GM12801 (cell line): ENCODE measurements at regions not wholly inside any gene's neighbourhood (a gene's known extent, or its start where the extent isn't known, plus 50 kb on each side); places are given as distances from the start of the nearest gene placed in this dataset.

Source experiments
- TF ChIP-seq, protein P1 (sequence below): IDR thresholded peaks from one replicate; pipeline ENCODE4 v1.5.1; 2011; ENCODE audit warnings: control low read depth; ENCODE audit not compliant: insufficient read length; ENCODE audit errors: extremely low read depth

DNA sequence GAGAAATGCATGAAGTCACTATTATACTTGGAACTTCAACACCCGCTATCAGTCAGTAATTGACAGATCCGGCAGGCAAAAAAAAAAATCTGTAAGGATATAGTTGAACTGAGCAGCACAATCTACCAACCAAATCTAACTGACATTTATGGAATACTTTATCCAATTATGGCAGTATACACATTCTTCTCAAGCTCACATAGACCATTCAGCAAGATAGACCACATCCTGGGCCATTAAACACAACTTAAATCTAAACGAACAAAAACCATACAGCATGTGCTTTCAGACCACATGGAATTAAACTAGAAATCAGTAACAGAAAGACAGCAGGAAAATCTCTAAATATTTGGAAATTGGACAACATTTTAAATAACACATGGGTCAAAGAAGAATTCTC, 112.7 kb downstream of the MPP7 start:
- TF ChIP-seq, protein P1, sequence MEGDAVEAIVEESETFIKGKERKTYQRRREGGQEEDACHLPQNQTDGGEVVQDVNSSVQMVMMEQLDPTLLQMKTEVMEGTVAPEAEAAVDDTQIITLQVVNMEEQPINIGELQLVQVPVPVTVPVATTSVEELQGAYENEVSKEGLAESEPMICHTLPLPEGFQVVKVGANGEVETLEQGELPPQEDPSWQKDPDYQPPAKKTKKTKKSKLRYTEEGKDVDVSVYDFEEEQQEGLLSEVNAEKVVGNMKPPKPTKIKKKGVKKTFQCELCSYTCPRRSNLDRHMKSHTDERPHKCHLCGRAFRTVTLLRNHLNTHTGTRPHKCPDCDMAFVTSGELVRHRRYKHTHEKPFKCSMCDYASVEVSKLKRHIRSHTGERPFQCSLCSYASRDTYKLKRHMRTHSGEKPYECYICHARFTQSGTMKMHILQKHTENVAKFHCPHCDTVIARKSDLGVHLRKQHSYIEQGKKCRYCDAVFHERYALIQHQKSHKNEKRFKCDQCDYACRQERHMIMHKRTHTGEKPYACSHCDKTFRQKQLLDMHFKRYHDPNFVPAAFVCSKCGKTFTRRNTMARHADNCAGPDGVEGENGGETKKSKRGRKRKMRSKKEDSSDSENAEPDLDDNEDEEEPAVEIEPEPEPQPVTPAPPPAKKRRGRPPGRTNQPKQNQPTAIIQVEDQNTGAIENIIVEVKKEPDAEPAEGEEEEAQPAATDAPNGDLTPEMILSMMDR: no peak

DNA sequence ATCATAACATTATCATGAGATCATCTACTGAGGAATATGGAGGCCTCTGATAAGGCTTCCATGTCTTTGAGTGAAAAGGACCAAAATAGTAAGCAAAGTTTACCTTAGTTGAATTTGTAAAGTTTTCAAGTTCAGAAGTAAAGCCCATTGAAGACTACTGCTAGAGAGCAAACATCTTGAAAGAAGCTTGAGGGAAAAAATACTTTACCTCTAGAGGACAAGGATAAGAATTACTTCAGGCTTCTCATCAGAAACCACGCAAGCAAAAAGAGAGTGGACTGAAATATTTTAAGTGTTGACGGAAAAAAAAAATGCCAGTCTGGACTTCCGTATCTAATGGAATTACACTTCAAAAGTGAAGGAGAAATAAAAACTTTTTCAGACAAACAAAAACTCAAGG, 114.3 kb downstream of the MPP7 start:
- TF ChIP-seq, protein P1: no peak

- TF ChIP-seq, protein P1: no peak
Measured at GRCh38 chr10:28186887-28187578, 115.8 kb downstream of the MPP7 start.

- TF ChIP-seq, protein P1: no peak
Measured at GRCh38 chr10:28186461-28186860, 116.4 kb downstream of the MPP7 start.

DNA sequence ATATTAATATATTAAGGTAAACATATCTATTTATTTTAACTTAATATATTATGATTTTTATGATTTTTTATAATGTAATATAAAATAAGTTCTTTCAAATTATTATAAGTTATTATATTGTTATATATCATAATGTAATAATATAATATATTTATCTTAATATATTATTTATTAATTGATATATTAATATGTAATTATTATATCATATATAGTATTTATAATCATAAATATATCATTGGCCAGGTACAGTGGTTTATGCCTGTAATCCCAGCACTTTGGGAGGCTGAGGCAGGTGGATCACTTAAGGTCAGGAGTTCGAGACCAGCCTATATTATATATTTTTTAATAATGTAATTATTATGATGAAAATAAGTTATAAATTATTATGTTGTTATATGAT, 118.1 kb downstream of the MPP7 start:
- TF ChIP-seq, protein P1: no peak

GRCh38 chr10:28181478-28182096, 121.3 kb downstream of the MPP7 start:
- TF ChIP-seq, protein P1: no peak

- TF ChIP-seq, protein P1: no peak
Measured at GRCh38 chr10:28180654-28181053, 122.2 kb downstream of the MPP7 start.
